Parathyroid adenoma (tissue), 2 donors: ENCODE measurements at regions not wholly inside any gene's neighbourhood (a gene's known extent, or its start where the extent isn't known, plus 50 kb on each side); places are given as distances from the start of the nearest gene placed in this dataset.

Experiments used
- H2AFZ ChIP-seq: fragments of 300-600 bp; sonication (generic); one replicate; pipeline ENCODE4 v1.7.0; 2017; ENCODE audit warnings: antibody characterized with exemption, mild to moderate bottlenecking
- H3K27ac ChIP-seq: fragments of 300-600 bp; sonication (generic); one replicate; pipeline ENCODE4 v1.7.0; 2017
- H3K27me3 ChIP-seq: fragments of 300-600 bp; sonication (generic); one replicate; pipeline ENCODE4 v1.7.0; 2017; ENCODE audit warnings: low read length; ENCODE audit not compliant: control insufficient read depth, insufficient read depth
- H3K36me3 ChIP-seq: fragments of 300-600 bp; sonication (generic); one replicate; pipeline ENCODE4 v1.7.0; 2017; ENCODE audit warnings: low read length; ENCODE audit not compliant: control insufficient read depth, insufficient read depth
- H3K4me1 ChIP-seq: fragments of 300-600 bp; sonication (generic); one replicate; pipeline ENCODE4 v1.7.0; 2017; ENCODE audit warnings: control low read depth
- H3K4me2 ChIP-seq: fragments of 300-600 bp; sonication (generic); one replicate; pipeline ENCODE4 v1.7.0; 2017; ENCODE audit warnings: low read length
- H3K4me3 ChIP-seq: fragments of 300-600 bp; sonication (generic); one replicate; pipeline ENCODE4 v1.7.0; 2017; ENCODE audit warnings: low read depth, low read length
- H3K79me2 ChIP-seq: fragments of 300-600 bp; sonication (generic); one replicate; pipeline ENCODE4 v1.7.0; 2017; ENCODE audit warnings: control low read depth
- H3K9ac ChIP-seq: fragments of 300-600 bp; sonication (generic); one replicate; pipeline ENCODE4 v1.7.0; 2017; ENCODE audit warnings: mild to moderate bottlenecking
- H3K9me3 ChIP-seq: fragments of 300-600 bp; sonication (generic); one replicate; pipeline ENCODE4 v1.7.0; 2017; ENCODE audit warnings: low read length; ENCODE audit not compliant: control insufficient read depth
- TF ChIP-seq, protein P1 (sequence below): fragments of 300-600 bp; sonication (generic); IDR thresholded peaks from one replicate; pipeline ENCODE4 v1.7.0; 2017; ENCODE audit warnings: antibody characterized with exemption, mild to moderate bottlenecking
- donor health status: primary hyperparathyroidism.

- H3K4me2 ChIP-seq: no peak overlapping the region
- TF ChIP-seq, protein P1, sequence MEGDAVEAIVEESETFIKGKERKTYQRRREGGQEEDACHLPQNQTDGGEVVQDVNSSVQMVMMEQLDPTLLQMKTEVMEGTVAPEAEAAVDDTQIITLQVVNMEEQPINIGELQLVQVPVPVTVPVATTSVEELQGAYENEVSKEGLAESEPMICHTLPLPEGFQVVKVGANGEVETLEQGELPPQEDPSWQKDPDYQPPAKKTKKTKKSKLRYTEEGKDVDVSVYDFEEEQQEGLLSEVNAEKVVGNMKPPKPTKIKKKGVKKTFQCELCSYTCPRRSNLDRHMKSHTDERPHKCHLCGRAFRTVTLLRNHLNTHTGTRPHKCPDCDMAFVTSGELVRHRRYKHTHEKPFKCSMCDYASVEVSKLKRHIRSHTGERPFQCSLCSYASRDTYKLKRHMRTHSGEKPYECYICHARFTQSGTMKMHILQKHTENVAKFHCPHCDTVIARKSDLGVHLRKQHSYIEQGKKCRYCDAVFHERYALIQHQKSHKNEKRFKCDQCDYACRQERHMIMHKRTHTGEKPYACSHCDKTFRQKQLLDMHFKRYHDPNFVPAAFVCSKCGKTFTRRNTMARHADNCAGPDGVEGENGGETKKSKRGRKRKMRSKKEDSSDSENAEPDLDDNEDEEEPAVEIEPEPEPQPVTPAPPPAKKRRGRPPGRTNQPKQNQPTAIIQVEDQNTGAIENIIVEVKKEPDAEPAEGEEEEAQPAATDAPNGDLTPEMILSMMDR: no peak
- no peak overlapping the region for H3K27ac ChIP-seq
- H3K36me3 ChIP-seq: no peaks in the 10 kb centered on the region
- H3K4me3 ChIP-seq: no peak overlapping the region
- no peaks in the 10 kb centered on the region for H3K79me2 ChIP-seq
- no peak overlapping the region for H2AFZ ChIP-seq
- no peak overlapping the region for H3K9ac ChIP-seq
- H3K4me1 ChIP-seq: no peaks in the 10 kb centered on the region
- no peaks in the 10 kb centered on the region for H3K27me3 ChIP-seq
- no peaks in the 10 kb centered on the region for H3K9me3 ChIP-seq
These were observed 147.8 kb downstream of the TLR5 start for GRCh38 chr1:222995236-222995580.

GRCh38 chr1:222995620-222996309, 147.3 kb downstream of the TLR5 start:
- Histone ChIP-seq H3K9ac (no peak overlapping the region), H3K27me3 (no peaks in the 10 kb centered on the region), H3K4me2 (no peak overlapping the region), H3K36me3 (no peaks in the 10 kb centered on the region), H3K79me2 (no peaks in the 10 kb centered on the region), H2AFZ (no peak overlapping the region), H3K27ac (no peak overlapping the region), H3K4me1 (no peaks in the 10 kb centered on the region), H3K9me3 (no peaks in the 10 kb centered on the region), H3K4me3 (no peak overlapping the region)
- TF ChIP-seq, protein P1: no peak

DNA sequence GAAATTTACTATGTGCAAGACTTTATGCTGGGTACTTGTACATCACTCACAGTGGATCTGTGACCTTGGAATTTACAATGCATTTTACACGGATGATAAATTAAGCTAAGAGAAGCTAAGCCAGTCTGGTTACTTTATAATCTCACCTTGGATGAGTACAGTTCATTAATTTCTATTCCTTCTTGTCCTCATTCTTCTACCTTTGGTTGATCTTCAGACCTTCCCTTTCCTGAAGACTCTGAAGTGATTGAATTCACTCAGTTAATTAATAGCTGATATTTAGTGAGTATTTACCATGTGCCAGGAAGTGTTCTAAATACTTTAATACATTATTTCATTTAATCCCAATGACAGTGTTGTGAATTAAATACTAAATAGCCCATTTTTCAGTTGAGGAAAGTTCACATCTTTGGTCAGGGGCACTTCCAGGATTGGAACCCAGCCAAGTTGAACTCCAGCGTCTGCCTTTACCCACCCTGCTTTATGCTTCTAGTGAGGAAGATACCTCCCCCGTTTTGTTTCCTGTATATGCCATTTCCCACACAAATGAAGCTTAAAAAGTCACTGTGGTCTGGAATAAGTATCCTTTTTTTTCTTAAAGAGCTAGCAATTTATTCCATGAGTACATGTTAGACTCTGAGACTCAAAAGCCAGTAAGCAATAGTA, 146.6 kb downstream of the TLR5 start:
- no peaks in the 10 kb centered on the region for H3K9me3 ChIP-seq
- H3K4me2 ChIP-seq: no peak overlapping the region
- TF ChIP-seq, protein P1: no peak
- no peak overlapping the region for H3K9ac ChIP-seq
- no peaks in the 10 kb centered on the region for H3K36me3 ChIP-seq
- H3K4me3 ChIP-seq: no peak overlapping the region
- H3K4me1 ChIP-seq: no peaks in the 10 kb centered on the region
- H3K27me3 ChIP-seq: no peaks in the 10 kb centered on the region
- H3K27ac ChIP-seq: no peak overlapping the region
- no peaks in the 10 kb centered on the region for H3K79me2 ChIP-seq
- no peak overlapping the region for H2AFZ ChIP-seq

DNA sequence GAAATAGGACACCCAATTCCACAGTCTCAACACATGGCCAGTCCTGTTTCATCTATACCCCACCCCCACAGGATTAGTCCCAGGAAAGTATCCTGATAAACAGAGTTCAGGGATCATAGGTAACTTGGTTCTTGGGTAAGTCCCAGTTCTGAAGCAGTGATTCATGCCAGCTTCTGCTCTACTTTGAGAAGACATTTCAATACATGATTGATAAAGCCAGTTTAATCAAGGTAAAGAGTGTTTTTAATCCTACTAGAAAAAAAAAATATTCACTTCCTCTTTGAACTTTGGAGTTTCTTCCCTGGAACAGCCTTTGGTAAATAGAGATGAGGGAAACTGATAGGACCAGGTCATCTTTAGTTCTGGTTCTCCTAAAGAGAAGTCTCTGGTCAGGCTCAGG, 142.4 kb downstream of the TLR5 start:
- TF ChIP-seq, protein P1: no peak

More for the DNA sequence above, 142.4 kb downstream of the TLR5 start:
- H3K36me3 ChIP-seq: no peaks in the 10 kb centered on the region
- H3K4me3 ChIP-seq: no peak overlapping the region
- H3K27me3 ChIP-seq: no peaks in the 10 kb centered on the region
- H3K4me2 ChIP-seq: no peak overlapping the region
- no peaks in the 10 kb centered on the region for H3K9me3 ChIP-seq
- H3K27ac ChIP-seq: no peak overlapping the region
- H3K79me2 ChIP-seq: no peaks in the 10 kb centered on the region
- no peak overlapping the region for H2AFZ ChIP-seq
- no peaks in the 10 kb centered on the region for H3K4me1 ChIP-seq
- H3K9ac ChIP-seq: no peak overlapping the region
